T-cell (primary cell): ENCODE measurements at regions not wholly inside any gene's neighbourhood (a gene's known extent, or its start where the extent isn't known, plus 50 kb on each side); places are given as distances from the start of the nearest gene placed in this dataset.

Source experiments
- ATAC-seq, 4 experiments: fragments of 200-7000 bp in 3 of 4; fragments of 150-1000 bp in 1 of 4; cut with Tn5 transposase; replicated peaks in 1 of 4; 1 replicate in 3 of 4; 2 replicates in 1 of 4; pipeline ENCODE4 v1.10.0; 2021; ENCODE audit warnings: moderate library complexity in 3 of 4, mild to moderate bottlenecking in 2 of 4, moderate number of reproducible peaks in 1 of 4
- CTCF ChIA-PET, 2 donors: fragments of 300-600 bp; sonication (Branson Sonifier 250); formaldehyde crosslinking; loops; one replicate each; lab custom pipeline; 2022; ENCODE audit warnings: antibody characterized with exemption in 2 of 2; lab: Charles Lee
- POLR2A ChIA-PET, 2 donors: fragments of 300-600 bp; sonication (Branson Sonifier 250); formaldehyde crosslinking; loops; one replicate each; lab custom pipeline; 2022; ENCODE audit warnings: antibody characterized with exemption in 2 of 2; lab: Charles Lee
- DNase-seq, 35 experiments: peaks; one replicate each; pipeline versions ENCODE4 v3.0.0 to v3.0.0-alpha.2; 2013 to 2023
- H3K27ac ChIP-seq: one replicate; pipeline ENCODE4 v1.5.1; 2013; ENCODE audit warnings: low read length
- H3K27me3 ChIP-seq, 2 experiments: replicated peaks in 1 of 2; 1 replicate in 1 of 2; 2 replicates in 1 of 2; pipeline versions ENCODE4 v1.6.1 to v1.7.0; 2013; ENCODE audit warnings: low read length in 1 of 2, mixed read lengths in 1 of 2; ENCODE audit not compliant: control insufficient read depth in 2 of 2, insufficient read depth in 2 of 2; ENCODE audit errors: extremely low read depth in 1 of 2
- H3K36me3 ChIP-seq, 2 donors: 1 replicate in 1 of 2; 2 replicates in 1 of 2; pipeline versions ENCODE4 v1.6.1 to v1.7.0; 2013; ENCODE audit warnings: low read length in 1 of 2; ENCODE audit not compliant: control insufficient read depth in 2 of 2, insufficient read depth in 1 of 2; ENCODE audit errors: extremely low read depth in 1 of 2
- H3K4me1 ChIP-seq, 2 experiments: 1 replicate in 1 of 2; 2 replicates in 1 of 2; pipeline versions ENCODE4 v1.6.1 to v1.7.0; 2013; ENCODE audit warnings: low read length in 2 of 2, mixed read lengths in 1 of 2; ENCODE audit not compliant: insufficient read depth in 2 of 2, control insufficient read depth in 1 of 2; ENCODE audit errors: extremely low read depth in 1 of 2
- H3K4me3 ChIP-seq, 2 donors: 1 replicate in 1 of 2; 2 replicates in 1 of 2; pipeline versions ENCODE4 v1.5.1 to v1.7.0; 2013; ENCODE audit warnings: mild to moderate bottlenecking in 2 of 2, low read length in 1 of 2, moderate library complexity in 1 of 2; ENCODE audit not compliant: control insufficient read depth in 1 of 2; ENCODE audit errors: extremely low read depth in 1 of 2
- H3K9me3 ChIP-seq: 2 replicates; pipeline ENCODE4 v1.7.0; 2013
- H3K27ac Mint-ChIP-seq, 2 donors: one replicate each; pipeline ENCODE4 v1.8.0; 2020 to 2021; ENCODE audit warnings: mild to moderate bottlenecking in 2 of 2, mixed read lengths in 2 of 2
- H3K27me3 Mint-ChIP-seq, 2 donors: one replicate each; pipeline ENCODE4 v1.8.0; 2021 to 2022; ENCODE audit warnings: mixed read lengths in 2 of 2
- H3K36me3 Mint-ChIP-seq: one replicate; pipeline ENCODE4 v1.8.0; 2021; ENCODE audit warnings: mixed read lengths
- H3K4me1 Mint-ChIP-seq, 3 donors: one replicate each; pipeline ENCODE4 v1.8.0; 2020 to 2022; ENCODE audit warnings: mixed read lengths in 3 of 3, mild to moderate bottlenecking in 1 of 3
- H3K4me3 Mint-ChIP-seq, 3 donors: one replicate each; pipeline ENCODE4 v1.8.0; 2020 to 2022; ENCODE audit warnings: mild to moderate bottlenecking in 3 of 3, mixed read lengths in 3 of 3, moderate library complexity in 3 of 3
- H3K9me3 Mint-ChIP-seq, 3 donors: one replicate each; pipeline ENCODE4 v1.8.0; 2020 to 2022; ENCODE audit warnings: mixed read lengths in 3 of 3
- WGBS: methylation state at CpG from one replicate; pipeline ENCODE4 v1.1.5; 2013; ENCODE audit warnings: missing lambda C conversion rate; ENCODE audit not compliant: insufficient coverage; 5-methylcytosine and 5-hydroxymethylcytosine counted together

DNA sequence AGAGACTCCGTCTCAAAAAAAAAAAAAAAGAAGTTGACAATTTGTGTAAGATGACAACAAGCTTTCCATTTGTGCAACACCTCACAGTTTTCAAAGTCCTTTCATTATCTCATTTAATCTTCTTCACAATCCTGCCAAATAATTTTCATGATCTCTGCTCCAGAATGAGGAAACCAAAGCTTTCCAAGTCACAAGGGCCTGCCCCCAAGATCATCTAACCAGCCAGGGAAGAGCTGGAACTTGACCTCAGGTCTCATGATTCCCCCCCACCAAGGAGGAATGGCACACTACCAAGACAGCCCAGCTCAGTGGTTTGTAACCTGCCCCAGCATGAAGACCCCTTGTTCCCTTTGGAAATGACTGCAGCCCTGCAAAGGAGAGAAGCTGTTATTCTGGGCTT is 74.0 kb upstream of the PIM1 start:
- Histone ChIP-seq H3K4me3 (no peak overlapping the region), H3K4me1 (peaks cover 0 to 10% of the 10 kb centered on the region in 2 experiments), H3K27ac (no peak overlapping the region), H3K36me3 (no peaks in the 10 kb centered on the region), H3K27me3 (no peaks in the 10 kb centered on the region), H3K9me3 (no peaks in the 10 kb centered on the region)
- H3K27ac Mint-ChIP-seq, result no peak overlapping the region
- H3K4me3 Mint-ChIP-seq, result no peak overlapping the region
- WGBS, result no CpG with 5 or more reads among the region's 1 CpG
- POLR2A ChIA-PET, result interaction anchor here in 1 of 2 donors (0.5 to 0.8 kb wide), 2 partner anchors 9 to 13 kb away, joined by 3 to 5 read pairs; no protein-coding TSS in a partner anchor
- DNase-seq, result no peak
- H3K4me1 Mint-ChIP-seq, result peaks cover 11 to 17% (median 11%) of the 10 kb centered on the region in 3 donors
- H3K36me3 Mint-ChIP-seq, result no peaks in the 10 kb centered on the region
- no peak for ATAC-seq
- CTCF ChIA-PET, result no interaction called here
- no peaks in the 10 kb centered on the region for H3K27me3 Mint-ChIP-seq
- H3K9me3 Mint-ChIP-seq, result no peaks in the 10 kb centered on the region

DNA sequence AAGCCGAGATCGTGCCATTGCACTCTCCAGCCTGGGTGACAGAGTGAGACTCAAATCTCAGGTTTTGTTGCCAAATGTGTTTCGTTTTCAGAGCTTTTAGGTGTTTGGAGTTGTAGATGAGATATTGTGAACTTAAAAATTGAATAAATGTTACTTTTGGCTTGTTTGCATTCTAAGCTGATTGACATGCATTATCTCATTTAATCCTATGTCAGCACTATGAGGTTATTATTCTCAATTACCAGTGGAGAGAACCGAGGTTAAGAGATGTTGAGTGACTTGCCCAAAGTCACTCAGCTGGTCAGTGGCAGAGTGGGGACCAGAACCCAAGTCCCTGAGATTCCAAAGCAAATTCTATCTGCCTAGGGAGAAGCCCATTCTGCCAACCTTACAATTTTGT is 72.6 kb upstream of the PIM1 start:
- Mint-ChIP-seq H3K27ac (no peak overlapping the region), H3K4me1 (peaks cover 16 to 23% (median 19%) of the 10 kb centered on the region in 3 donors), H3K27me3 (no peaks in the 10 kb centered on the region), H3K36me3 (no peaks in the 10 kb centered on the region), H3K4me3 (no peak overlapping the region), H3K9me3 (no peaks in the 10 kb centered on the region)
- ChIA-PET CTCF (no interaction called here), POLR2A (interaction anchor here (0.5 to 0.7 kb wide), 3 partner anchors 70 to 1387 kb away, joined by 3 to 9 read pairs (median 3); no protein-coding TSS in a partner anchor)
- ATAC-seq (no peak), DNase-seq (no peak)
- H3K4me1 ChIP-seq, result peaks cover 5 to 16% of the 10 kb centered on the region in 2 experiments
- no peak overlapping the region for H3K4me3 ChIP-seq
- no peak overlapping the region for H3K27ac ChIP-seq
- H3K27me3 ChIP-seq, result no peaks in the 10 kb centered on the region
- WGBS, result no CpG with 5 or more reads among the region's 4 CpGs
- H3K36me3 ChIP-seq, result no peaks in the 10 kb centered on the region
- H3K9me3 ChIP-seq, result no peaks in the 10 kb centered on the region

DNA sequence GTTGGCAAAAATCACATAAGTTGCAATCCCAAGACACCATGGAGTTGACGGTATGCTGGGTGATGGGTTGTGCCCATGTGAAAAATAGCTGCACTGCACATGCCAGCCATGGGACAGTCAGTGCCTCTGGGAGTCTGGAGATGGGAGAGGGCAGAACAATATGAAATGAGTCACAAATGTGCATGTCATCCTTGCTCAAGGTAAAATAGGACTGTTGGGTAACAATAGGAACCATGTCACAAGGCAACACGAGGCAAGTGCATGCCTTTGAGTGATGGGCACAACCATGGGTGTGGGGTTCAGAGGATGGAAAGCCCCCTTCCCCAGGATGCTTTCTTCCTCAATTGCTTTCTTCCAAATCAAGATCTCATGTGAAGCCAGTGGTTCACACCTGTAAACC is 70.5 kb upstream of the PIM1 start:
- no peaks in the 10 kb centered on the region for H3K9me3 Mint-ChIP-seq
- H3K27me3 Mint-ChIP-seq, result no peaks in the 10 kb centered on the region
- H3K36me3 Mint-ChIP-seq, result no peaks in the 10 kb centered on the region
- no peak overlapping the region for H3K4me3 Mint-ChIP-seq
- no peaks in the 10 kb centered on the region for H3K36me3 ChIP-seq
- ChIA-PET POLR2A (interaction anchor here in 1 of 2 donors (0.7 kb wide), 1 partner anchor 78 kb away, joined by 3 read pairs; no protein-coding TSS in a partner anchor), CTCF (no interaction called here)
- no peaks in the 10 kb centered on the region for H3K9me3 ChIP-seq
- ATAC-seq (no peak), DNase-seq (no peak)
- 86% methylated on average over 1 of the region's 2 CpGs for WGBS
- peaks cover 18 to 28% of the 10 kb centered on the region in 2 experiments for H3K4me1 ChIP-seq
- H3K27ac Mint-ChIP-seq, result no peak overlapping the region
- no peaks in the 10 kb centered on the region for H3K27me3 ChIP-seq
- H3K27ac ChIP-seq, result no peak overlapping the region
- H3K4me3 ChIP-seq, result no peak overlapping the region
- peaks cover 21 to 32% (median 21%) of the 10 kb centered on the region in 3 donors for H3K4me1 Mint-ChIP-seq

DNA sequence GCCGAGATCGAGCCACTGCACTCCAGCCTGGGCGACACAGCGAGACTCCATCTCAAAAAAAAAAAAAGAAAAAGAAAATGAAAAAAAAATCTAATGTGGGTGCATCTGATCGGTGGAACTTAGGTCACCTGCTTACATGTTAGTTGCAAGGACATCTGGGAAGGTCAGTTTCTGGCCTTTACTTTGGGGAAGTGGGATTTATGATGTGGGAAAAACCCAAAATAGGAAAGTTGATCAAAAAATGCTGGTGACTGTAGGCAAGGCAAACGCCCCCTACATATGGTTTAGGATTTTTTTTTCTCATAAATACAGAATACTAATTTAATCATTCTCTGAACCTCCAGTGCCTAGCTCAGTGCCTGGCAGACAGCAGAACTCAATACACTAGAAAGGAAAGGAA is 69.2 kb upstream of the PIM1 start:
- ChIA-PET POLR2A (no interaction called here), CTCF (no interaction called here)
- Histone ChIP-seq H3K27ac (no peak overlapping the region), H3K36me3 (no peaks in the 10 kb centered on the region), H3K9me3 (no peaks in the 10 kb centered on the region), H3K27me3 (no peaks in the 10 kb centered on the region), H3K4me1 (peaks cover 18 to 20% of the 10 kb centered on the region in 2 experiments), H3K4me3 (no peak overlapping the region)
- ATAC-seq (no peak), DNase-seq (no peak)
- 75% methylated on average over 1 of the region's 6 CpGs for WGBS
- no peak overlapping the region for H3K4me3 Mint-ChIP-seq
- no peaks in the 10 kb centered on the region for H3K9me3 Mint-ChIP-seq
- H3K27ac Mint-ChIP-seq, result peak overlapping the region in 1 of 2 donors; percentile 34
- H3K4me1 Mint-ChIP-seq, result peaks cover 20 to 33% (median 21%) of the 10 kb centered on the region in 3 donors
- no peaks in the 10 kb centered on the region for H3K27me3 Mint-ChIP-seq
- H3K36me3 Mint-ChIP-seq, result no peaks in the 10 kb centered on the region

DNA sequence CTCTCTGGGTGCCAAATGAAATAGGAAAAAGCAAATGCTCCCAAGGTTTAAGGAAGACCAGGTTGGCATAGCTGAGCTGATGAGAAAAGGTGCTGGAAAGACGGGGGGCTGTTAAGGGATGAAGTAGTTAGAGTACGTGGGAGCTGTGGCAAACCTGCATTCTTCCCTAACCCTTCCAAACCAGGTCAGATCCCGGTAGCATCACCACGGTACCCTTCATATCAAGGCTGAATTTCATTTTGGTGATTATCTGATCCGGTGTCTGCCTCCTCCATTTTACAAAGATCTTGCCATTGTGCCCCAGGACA is 68.0 kb upstream of the PIM1 start:
- H3K4me3 Mint-ChIP-seq, result peak overlapping the region; percentile 31 to 69 (median 55)
- CTCF ChIA-PET, result interaction anchor here in 1 of 2 donors (0.9 to 1.3 kb wide), 5 partner anchors 50 to 107 kb away, joined by 3 to 6 read pairs (median 3); no protein-coding TSS in a partner anchor
- H3K27me3 Mint-ChIP-seq, result no peaks in the 10 kb centered on the region
- Histone ChIP-seq H3K4me1 (peaks cover 20 to 21% of the 10 kb centered on the region in 2 experiments), H3K27me3 (no peaks in the 10 kb centered on the region), H3K9me3 (no peaks in the 10 kb centered on the region), H3K27ac (peak overlapping the region; percentile 79), H3K36me3 (no peaks in the 10 kb centered on the region), H3K4me3 (peak overlapping the region in 1 of 2 donors; percentile 66)
- H3K4me1 Mint-ChIP-seq, result peaks cover 21 to 31% (median 23%) of the 10 kb centered on the region in 3 donors
- no peak for ATAC-seq
- no peaks in the 10 kb centered on the region for H3K36me3 Mint-ChIP-seq
- DNase-seq, result no peak
- no peaks in the 10 kb centered on the region for H3K9me3 Mint-ChIP-seq
- no CpG with 5 or more reads among the region's 5 CpGs for WGBS
- H3K27ac Mint-ChIP-seq, result peak overlapping the region; percentile 77
- POLR2A ChIA-PET, result interaction anchor here (0.6 to 1.5 kb wide), 7 partner anchors 9 to 505 kb away, joined by 3 to 14 read pairs (median 3); partner anchors contain the start of gene PIM1 (in 1 of the 2)

DNA sequence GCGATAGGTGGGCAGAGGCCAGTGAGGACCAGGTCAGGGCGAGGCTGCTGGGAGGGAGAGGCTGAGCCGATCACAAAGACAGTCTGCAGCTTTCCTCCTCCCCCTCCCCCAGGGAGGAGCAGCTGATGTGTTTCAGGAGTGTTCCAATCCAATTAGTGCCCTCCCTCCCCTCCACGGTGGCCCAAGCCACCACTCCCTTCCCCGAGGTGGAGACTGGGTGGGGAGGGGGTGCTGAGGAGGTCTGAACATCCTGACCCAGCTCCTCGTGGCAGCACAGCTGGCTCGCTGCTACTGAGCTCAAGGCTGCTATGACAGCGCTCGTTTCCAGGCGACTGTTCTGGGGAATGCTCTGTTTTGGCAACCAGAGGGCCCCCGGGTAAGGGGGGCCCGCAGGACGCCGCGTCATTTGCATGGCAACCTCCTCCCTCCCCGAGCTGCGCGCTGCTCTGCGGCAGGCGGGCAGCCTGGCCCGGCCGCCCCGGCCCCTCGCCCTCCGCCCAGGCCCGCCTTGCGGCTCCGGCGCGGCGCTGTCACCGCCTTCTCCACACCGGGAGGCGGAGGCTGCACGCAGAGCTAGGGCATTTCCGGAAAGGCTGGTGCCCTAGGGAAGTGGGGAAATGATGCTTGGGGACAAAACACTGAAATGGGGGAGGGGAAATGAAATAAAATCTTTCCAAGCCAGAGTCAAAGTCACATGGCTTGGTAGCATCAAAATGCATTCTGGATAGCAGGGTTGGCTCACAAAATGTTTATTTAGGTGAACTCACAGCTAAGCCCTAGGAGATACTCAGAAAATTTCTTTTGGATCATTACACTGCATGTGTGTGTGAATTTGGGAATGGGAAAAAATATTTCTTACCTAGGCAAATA is 67.4 kb upstream of the PIM1 start:
- H3K4me1 ChIP-seq, result peaks cover 22 to 24% of the 10 kb centered on the region in 2 experiments
- ChIA-PET POLR2A (interaction anchor here (0.6 to 1.5 kb wide), 7 partner anchors 10 to 505 kb away, joined by 3 to 14 read pairs (median 3); partner anchors contain the start of gene PIM1 (in 1 of the 2)), CTCF (interaction anchor here in 1 of 2 donors (0.9 to 1.3 kb wide), 5 partner anchors 50 to 107 kb away, joined by 3 to 6 read pairs (median 3); no protein-coding TSS in a partner anchor)
- no peaks in the 10 kb centered on the region for H3K36me3 Mint-ChIP-seq
- H3K4me3 Mint-ChIP-seq, result peak overlapping the region; percentile 54 to 70 (median 69)
- H3K9me3 ChIP-seq, result no peaks in the 10 kb centered on the region
- H3K27ac ChIP-seq, result peak overlapping the region; percentile 79
- peak overlapping the region; percentile 77 for H3K27ac Mint-ChIP-seq
- no peaks in the 10 kb centered on the region for H3K27me3 ChIP-seq
- ATAC-seq, result peak; percentile 86 to 94 (median 88)
- no peaks in the 10 kb centered on the region for H3K36me3 ChIP-seq
- H3K4me1 Mint-ChIP-seq, result peaks cover 21 to 36% (median 28%) of the 10 kb centered on the region in 3 donors
- peak overlapping the region; percentile 36 to 66 for H3K4me3 ChIP-seq
- H3K9me3 Mint-ChIP-seq, result no peaks in the 10 kb centered on the region
- under 1% methylated on average over 26 of the region's 36 CpGs for WGBS
- peak; percentile 29 to 86 (median 73) for DNase-seq
- H3K27me3 Mint-ChIP-seq, result no peaks in the 10 kb centered on the region
